ENCODE measurements at regions not wholly inside any gene's neighbourhood (a gene's known extent, or its start where the extent isn't known, plus 50 kb on each side); places are given as distances from the start of the nearest gene placed in this dataset.

DNA sequence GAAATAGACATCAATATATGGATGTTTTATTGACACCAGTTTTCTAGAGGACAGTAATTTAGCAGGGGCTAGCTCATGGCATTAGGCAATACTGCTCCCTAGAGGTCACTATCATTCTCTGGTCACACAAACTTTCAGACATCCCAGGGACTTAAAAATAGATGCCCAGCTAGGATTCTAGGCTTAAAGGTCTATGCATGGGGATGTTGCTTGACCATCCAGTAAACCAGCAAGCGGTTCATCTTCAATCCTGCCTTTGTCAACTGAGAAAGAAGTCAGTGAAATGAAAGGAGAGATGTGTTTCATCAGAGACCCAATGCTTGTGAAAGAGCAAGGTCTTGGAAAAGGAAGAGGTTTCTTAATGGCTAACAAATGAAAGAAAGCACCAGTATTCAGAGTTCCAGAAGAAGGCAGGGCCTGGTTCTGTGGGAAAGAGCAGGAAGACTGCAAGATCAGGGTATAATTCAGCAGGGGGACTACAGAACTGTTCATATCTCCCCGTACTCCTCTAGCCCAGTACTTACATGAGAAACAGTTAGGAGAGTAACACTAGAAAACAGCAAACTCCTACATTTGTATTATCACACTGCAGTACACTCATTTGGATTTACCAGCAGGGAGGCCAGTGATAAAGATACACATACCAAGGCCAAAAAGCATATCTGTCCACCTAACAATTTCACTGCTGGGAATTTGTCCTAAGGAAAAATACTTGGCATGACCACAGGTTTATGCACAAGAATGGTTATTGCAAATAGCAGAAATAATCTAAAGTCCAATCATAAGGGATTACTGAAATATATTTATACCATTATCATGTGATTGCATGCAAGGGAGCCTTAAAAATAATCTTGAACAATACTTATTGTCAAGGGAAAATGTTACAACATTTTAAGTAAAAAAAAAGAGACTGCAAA is 151.4 kb upstream of the LAMA2 start:
- Histone ChIP-seq H3K27ac (no peak overlapping the region), H3K36me3 (no peaks in the 10 kb centered on the region), H3K27me3 (no peaks in the 10 kb centered on the region), H3K9me3 (no peaks in the 10 kb centered on the region), H3K4me3 (no peak overlapping the region), H3K4me1 (no peaks in the 10 kb centered on the region)
- intact Hi-C loops (cut with DNase I; ENCODE audit: low total_unique reads): no loop called here
- peak in 1 of 2 donors; percentile 66 for DNase-seq
- no peak for TF ChIP-seq EP300 (IDR thresholded peaks at IDR 0.05)
- no peak for TF ChIP-seq POLR2AphosphoS5 (IDR thresholded peaks at IDR 0.05)
- TF ChIP-seq CTCF (IDR thresholded peaks at IDR 0.05): peak in 5 of 7 experiments; percentile 22 to 52 (median 37)
- no peak for TF ChIP-seq POLR2A (IDR thresholded peaks at IDR 0.05)
- 64 to 76% (median 74%) methylated on average over 2 of the region's 2 CpGs for WGBS, 5 donors

GRCh38 chr6:128727500-128727899 is 155.4 kb upstream of the LAMA2 start:
- no peak for DNase-seq
- WGBS, 5 donors: 71 to 78% (median 73%) methylated on average over 2 of the region's 2 CpGs
- Histone ChIP-seq H3K36me3 (no peaks in the 10 kb centered on the region), H3K4me3 (no peak overlapping the region), H3K9me3 (no peaks in the 10 kb centered on the region), H3K27me3 (no peaks in the 10 kb centered on the region), H3K4me1 (no peaks in the 10 kb centered on the region), H3K27ac (no peak overlapping the region)
- TF ChIP-seq POLR2AphosphoS5 (IDR thresholded peaks at IDR 0.05) (no peak), CTCF (IDR thresholded peaks at IDR 0.05) (no peak), POLR2A (IDR thresholded peaks at IDR 0.05) (no peak), EP300 (IDR thresholded peaks at IDR 0.05) (no peak)
- intact Hi-C loops (cut with DNase I; ENCODE audit: low total_unique reads): no loop called here

GRCh38 chr6:128725271-128726233 is 157.4 kb upstream of the LAMA2 start:
- no peak overlapping the region for H3K27ac ChIP-seq
- WGBS, 5 donors: 31 to 38% (median 33%) methylated on average over 3 of the region's 3 CpGs
- no peaks in the 10 kb centered on the region for H3K4me1 ChIP-seq
- intact Hi-C loops (cut with DNase I; ENCODE audit: low total_unique reads): no loop called here
- TF ChIP-seq CTCF (IDR thresholded peaks at IDR 0.05) (peak in 4 of 7 experiments; percentile 21 to 59 (median 40)), EP300 (IDR thresholded peaks at IDR 0.05) (no peak)
- no peak overlapping the region for H3K4me3 ChIP-seq
- no peaks in the 10 kb centered on the region for H3K36me3 ChIP-seq
- H3K27me3 ChIP-seq: no peaks in the 10 kb centered on the region
- H3K9me3 ChIP-seq: no peaks in the 10 kb centered on the region
- peak in 1 of 2 donors; percentile 66 for DNase-seq

DNA sequence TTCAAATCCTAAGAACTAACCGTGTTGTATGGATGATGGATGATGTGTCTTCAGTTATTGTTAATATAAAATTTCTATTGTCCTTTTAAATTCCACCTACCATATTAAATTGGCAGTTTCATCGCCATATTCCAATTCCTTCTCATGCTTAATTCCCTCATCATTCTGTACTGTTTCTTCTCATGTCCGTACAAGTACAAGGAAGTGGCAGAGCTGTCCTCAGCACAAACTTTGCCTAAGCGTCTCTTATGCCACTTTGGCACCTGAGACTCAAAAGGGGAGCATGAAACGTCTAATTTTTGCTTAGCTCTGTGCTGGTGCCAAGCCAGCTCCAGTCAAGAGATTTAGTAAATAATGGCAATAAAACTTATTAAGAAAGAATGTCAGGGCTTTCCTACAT is 158.2 kb upstream of the LAMA2 start:
- 75 to 84% (median 83%) methylated on average over 5 of the region's 5 CpGs for WGBS, 5 donors
- no peak for TF ChIP-seq POLR2A (IDR thresholded peaks at IDR 0.05)
- no peak for TF ChIP-seq CTCF (IDR thresholded peaks at IDR 0.05)
- TF ChIP-seq EP300 (IDR thresholded peaks at IDR 0.05): no peak
- no peak for TF ChIP-seq POLR2AphosphoS5 (IDR thresholded peaks at IDR 0.05)
- no peak for DNase-seq
- H3K27me3 ChIP-seq: no peaks in the 10 kb centered on the region
- H3K4me1 ChIP-seq: no peaks in the 10 kb centered on the region
- no peaks in the 10 kb centered on the region for H3K36me3 ChIP-seq
- no peaks in the 10 kb centered on the region for H3K9me3 ChIP-seq
- no peak overlapping the region for H3K27ac ChIP-seq
- H3K4me3 ChIP-seq: no peak overlapping the region
- intact Hi-C loops (cut with DNase I; ENCODE audit: low total_unique reads): no loop called here

Data from stomach (tissue), 8 donors.